Prostate gland (tissue), 2 donors: ENCODE measurements at regions not wholly inside any gene's neighbourhood (a gene's known extent, or its start where the extent isn't known, plus 50 kb on each side); places are given as distances from the start of the nearest gene placed in this dataset.

Source experiments
- CTCF ChIP-seq, 4 experiments: fragments of 200-600 bp in 2 of 4; fragments of 450-650 bp in 2 of 4; sonication (generic) in 2 of 4; IDR thresholded peaks; 1 replicate in 3 of 4; 2 replicates in 1 of 4; pipeline ENCODE4 v1.5.1; 2016 to 2019; ENCODE audit warnings: antibody characterized with exemption in 4 of 4, mild to moderate bottlenecking in 2 of 4, moderate library complexity in 2 of 4
- POLR2AphosphoS5 ChIP-seq: sonication (generic); formaldehyde crosslinking; IDR thresholded peaks from one replicate; pipeline ENCODE4 v1.6.1; 2017; ENCODE audit warnings: antibody characterized with exemption

GRCh38 chr12:115455268-115455681 is 771.3 kb upstream of the TBX3 start:
- TF ChIP-seq POLR2AphosphoS5 (no peak), CTCF (IDR thresholded peaks at IDR 0.05) (no peak)
